ENCODE measurements at regions not wholly inside any gene's neighbourhood (a gene's known extent, or its start where the extent isn't known, plus 50 kb on each side); places are given as distances from the start of the nearest gene placed in this dataset.

- no peak for TF ChIP-seq FOXP4 (CRISPR knock-in tag; IDR thresholded peaks at IDR 0.05)
- no peak for TF ChIP-seq ZNF138 (CRISPR knock-in tag; conservative IDR thresholded peaks at IDR 0.05)
- no peak for TF ChIP-seq NR2C2 (CRISPR knock-in tag; IDR thresholded peaks at IDR 0.05)
These were observed 639.5 kb downstream of the PLPP3 start for GRCh38 chr1:55939866-55940265.
